T-helper 17 cell (primary cell): ENCODE measurements at regions not wholly inside any gene's neighbourhood (a gene's known extent, or its start where the extent isn't known, plus 50 kb on each side); places are given as distances from the start of the nearest gene placed in this dataset.

Experiments
- ATAC-seq: fragments of 150-1000 bp; cut with Tn5 transposase; 2 replicates; pipeline ENCODE4 v1.10.0; 2021; ENCODE audit warnings: mild to moderate bottlenecking, moderate library complexity
- DNase-seq, 3 donors: peaks; one replicate each; pipeline versions ENCODE4 v3.0.0 to v3.0.0-alpha.2; 2020 to 2021
- H3K9me3 ChIP-seq: one replicate; pipeline ENCODE4 v1.7.0; 2013; ENCODE audit warnings: low read length, mild to moderate bottlenecking; ENCODE audit not compliant: control insufficient read depth, poor library complexity, severe bottlenecking
- H3K27ac Mint-ChIP-seq: one replicate; pipeline ENCODE4 v1.8.0; 2022; ENCODE audit warnings: mild to moderate bottlenecking, moderate library complexity, mixed read lengths
- H3K27me3 Mint-ChIP-seq: one replicate; pipeline ENCODE4 v1.8.0; 2022; ENCODE audit warnings: mixed read lengths
- H3K36me3 Mint-ChIP-seq: one replicate; pipeline ENCODE4 v1.8.0; 2022; ENCODE audit warnings: low read depth, mixed read lengths
- H3K4me1 Mint-ChIP-seq: one replicate; pipeline ENCODE4 v1.8.0; 2022; ENCODE audit warnings: mild to moderate bottlenecking, mixed read lengths
- H3K4me3 Mint-ChIP-seq: one replicate; pipeline ENCODE4 v1.8.0; 2022; ENCODE audit warnings: mild to moderate bottlenecking, moderate library complexity, mixed read lengths

- Mint-ChIP-seq H3K27ac (no peak overlapping the region), H3K4me3 (no peak overlapping the region), H3K27me3 (peaks cover 45% of the 10 kb centered on the region), H3K4me1 (no peaks in the 10 kb centered on the region), H3K36me3 (no peaks in the 10 kb centered on the region)
- DNase-seq (no peak), ATAC-seq (no peak)
- no peaks in the 10 kb centered on the region for H3K9me3 ChIP-seq
Observed at GRCh38 chr22:49317369-49317768, 510.3 kb downstream of the BRD1 start.

DNA sequence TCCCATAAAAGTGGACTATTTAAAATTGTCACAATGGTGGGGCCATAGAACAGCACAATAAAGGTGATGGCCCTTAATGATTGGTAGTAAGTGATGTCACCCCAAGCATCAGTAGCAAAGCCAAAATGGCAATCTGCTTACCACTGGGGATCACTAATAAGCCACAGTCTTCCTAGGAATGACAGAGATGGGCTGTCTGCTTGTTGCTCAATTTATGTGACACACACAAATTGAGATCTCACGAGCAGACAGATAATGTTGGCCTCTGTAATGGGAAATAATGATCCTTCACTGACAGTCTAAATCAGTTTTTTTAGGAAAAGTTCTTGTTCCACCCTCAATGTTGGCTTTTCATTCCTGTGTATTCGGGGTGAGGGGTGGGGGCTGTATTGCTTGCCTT, 515.1 kb downstream of the BRD1 start:
- no peak overlapping the region for H3K27ac Mint-ChIP-seq
- DNase-seq, result no peak
- H3K36me3 Mint-ChIP-seq, result peaks cover 2% of the 10 kb centered on the region
- no peak overlapping the region for H3K4me3 Mint-ChIP-seq
- H3K27me3 Mint-ChIP-seq, result peaks cover 36% of the 10 kb centered on the region
- no peak for ATAC-seq
- H3K9me3 ChIP-seq, result no peaks in the 10 kb centered on the region
- peaks cover 5% of the 10 kb centered on the region for H3K4me1 Mint-ChIP-seq

DNA sequence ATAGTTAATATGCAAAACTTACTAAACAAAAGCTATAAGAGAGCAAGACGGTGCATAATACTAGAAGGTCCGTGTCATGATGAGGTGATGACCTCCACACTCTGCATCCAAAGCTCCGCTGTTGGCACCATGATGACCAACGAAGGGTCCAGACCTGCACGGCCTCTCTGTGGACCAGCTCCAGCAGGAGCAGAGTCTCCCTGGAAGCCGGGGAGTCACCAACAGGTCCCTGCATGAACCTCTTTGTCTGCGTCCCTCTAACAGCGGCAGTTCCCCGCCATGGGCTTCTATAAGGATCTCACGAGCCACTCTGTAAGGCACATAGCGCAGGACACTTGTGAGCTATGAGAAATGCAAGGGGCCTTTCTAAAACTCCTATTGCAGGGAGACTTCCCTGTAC, 517.3 kb downstream of the BRD1 start:
- Mint-ChIP-seq H3K36me3 (peaks cover 2% of the 10 kb centered on the region), H3K27me3 (peaks cover 54% of the 10 kb centered on the region), H3K27ac (no peak overlapping the region), H3K4me3 (no peak overlapping the region), H3K4me1 (peaks cover 7% of the 10 kb centered on the region)
- no peak for ATAC-seq
- H3K9me3 ChIP-seq, result no peaks in the 10 kb centered on the region
- DNase-seq, result no peak

DNA sequence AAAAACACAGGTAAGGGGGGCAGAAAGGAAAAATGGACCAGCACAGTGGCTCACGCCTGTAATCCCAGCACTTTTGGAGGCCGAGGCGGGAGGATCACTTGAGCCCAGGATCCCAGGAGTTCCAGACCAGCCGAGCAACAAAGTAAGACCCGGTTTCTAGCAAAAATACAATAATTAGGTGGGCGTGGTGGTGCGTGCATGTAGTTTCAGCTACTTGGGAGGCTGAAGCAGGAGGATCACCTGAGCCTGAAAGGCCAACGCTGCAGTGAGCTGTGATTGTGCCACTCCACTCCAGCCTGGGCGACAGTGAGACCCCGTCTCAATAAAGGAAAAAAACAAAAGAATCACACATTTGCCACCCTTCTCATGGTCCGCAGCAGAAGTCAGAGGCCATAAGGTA, 519.4 kb downstream of the BRD1 start:
- ATAC-seq, result no peak
- DNase-seq, result no peak

DNA sequence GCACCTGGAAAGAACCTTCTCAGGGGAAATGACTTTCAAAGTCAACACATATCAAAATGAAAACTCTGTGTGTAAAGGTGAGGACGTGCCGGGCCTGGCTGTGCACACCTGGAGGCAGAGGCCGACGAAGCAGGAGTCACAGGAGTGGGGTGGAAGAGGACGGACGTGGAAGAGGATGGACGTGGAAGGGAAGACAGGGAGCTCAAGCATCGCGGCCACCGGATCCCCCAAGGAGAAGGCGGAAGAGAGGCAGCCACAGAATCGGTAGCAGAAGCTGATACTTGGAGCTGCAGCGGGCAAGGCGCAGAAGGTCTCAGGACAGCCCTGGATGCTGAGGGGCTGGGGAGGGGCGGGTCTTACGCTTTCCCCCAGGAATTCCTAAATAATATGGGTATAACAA, 519.8 kb downstream of the BRD1 start:
- DNase-seq, result no peak
- Mint-ChIP-seq H3K4me3 (no peak overlapping the region), H3K27ac (peak overlapping the region; percentile 79), H3K4me1 (peaks cover 7% of the 10 kb centered on the region), H3K36me3 (peaks cover 2% of the 10 kb centered on the region), H3K27me3 (peaks cover 61% of the 10 kb centered on the region)
- no peak for ATAC-seq
- no peaks in the 10 kb centered on the region for H3K9me3 ChIP-seq

More for the DNA sequence above, 519.4 kb downstream of the BRD1 start:
- H3K36me3 Mint-ChIP-seq, result peaks cover 2% of the 10 kb centered on the region
- H3K4me1 Mint-ChIP-seq, result peaks cover 7% of the 10 kb centered on the region
- no peaks in the 10 kb centered on the region for H3K9me3 ChIP-seq
- peaks cover 61% of the 10 kb centered on the region for H3K27me3 Mint-ChIP-seq
- H3K27ac Mint-ChIP-seq, result no peak overlapping the region
- no peak overlapping the region for H3K4me3 Mint-ChIP-seq

- no peaks in the 10 kb centered on the region for H3K9me3 ChIP-seq
- H3K27me3 Mint-ChIP-seq, result peaks cover 65% of the 10 kb centered on the region
- DNase-seq, result no peak
- peaks cover 7% of the 10 kb centered on the region for H3K4me1 Mint-ChIP-seq
- peak overlapping the region; percentile 79 for H3K27ac Mint-ChIP-seq
- ATAC-seq, result no peak
- H3K36me3 Mint-ChIP-seq, result peaks cover 2% of the 10 kb centered on the region
- H3K4me3 Mint-ChIP-seq, result no peak overlapping the region
Observed at GRCh38 chr22:49307481-49307830, 520.2 kb downstream of the BRD1 start.

DNA sequence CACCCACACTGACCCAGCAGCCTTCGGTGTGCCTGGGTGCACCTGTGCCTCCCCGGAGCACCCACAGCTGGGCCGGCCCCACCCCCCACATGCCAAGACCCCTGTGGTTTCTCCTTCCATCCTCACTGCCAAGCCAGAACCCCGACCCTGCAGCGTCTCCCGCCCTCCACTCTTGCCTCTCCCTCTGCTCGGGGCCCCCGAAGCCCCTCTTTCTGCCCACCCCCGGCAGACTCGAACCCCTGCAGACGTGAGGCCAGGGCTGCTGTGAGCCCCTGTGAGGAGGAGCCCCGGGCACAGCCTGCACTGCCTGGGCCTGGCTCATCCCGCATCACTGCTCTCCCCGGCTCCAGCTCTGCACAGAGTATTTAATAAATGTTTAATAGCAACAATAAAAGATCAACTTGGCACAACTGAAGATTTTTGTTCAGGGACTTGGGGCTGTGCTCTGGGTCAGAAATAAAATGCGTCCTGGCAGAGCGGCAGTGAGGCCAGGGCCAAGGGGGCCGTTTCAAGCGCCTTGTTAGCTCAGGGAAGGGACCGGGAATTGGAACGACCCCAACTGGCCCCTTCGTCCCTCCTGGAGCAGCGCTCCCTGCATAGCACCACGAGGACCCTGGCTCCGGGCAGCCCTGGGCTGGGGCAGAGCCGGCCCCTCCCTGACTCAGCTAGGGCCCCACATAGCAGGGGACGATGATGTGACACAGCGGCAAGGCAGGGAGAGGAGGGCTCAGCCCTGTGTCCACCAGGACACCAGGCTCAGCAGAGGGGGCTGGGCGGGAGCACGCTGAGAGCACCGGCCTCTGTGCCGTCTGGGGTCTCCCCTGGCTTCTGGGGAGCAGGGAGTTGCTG, 520.8 kb downstream of the BRD1 start:
- ATAC-seq, result no peak
- Mint-ChIP-seq H3K4me3 (no peak overlapping the region), H3K36me3 (peaks cover 2% of the 10 kb centered on the region), H3K27me3 (peaks cover 68% of the 10 kb centered on the region), H3K4me1 (peaks cover 7% of the 10 kb centered on the region), H3K27ac (peak overlapping the region; percentile 79)
- H3K9me3 ChIP-seq, result no peaks in the 10 kb centered on the region
- no peak for DNase-seq

DNA sequence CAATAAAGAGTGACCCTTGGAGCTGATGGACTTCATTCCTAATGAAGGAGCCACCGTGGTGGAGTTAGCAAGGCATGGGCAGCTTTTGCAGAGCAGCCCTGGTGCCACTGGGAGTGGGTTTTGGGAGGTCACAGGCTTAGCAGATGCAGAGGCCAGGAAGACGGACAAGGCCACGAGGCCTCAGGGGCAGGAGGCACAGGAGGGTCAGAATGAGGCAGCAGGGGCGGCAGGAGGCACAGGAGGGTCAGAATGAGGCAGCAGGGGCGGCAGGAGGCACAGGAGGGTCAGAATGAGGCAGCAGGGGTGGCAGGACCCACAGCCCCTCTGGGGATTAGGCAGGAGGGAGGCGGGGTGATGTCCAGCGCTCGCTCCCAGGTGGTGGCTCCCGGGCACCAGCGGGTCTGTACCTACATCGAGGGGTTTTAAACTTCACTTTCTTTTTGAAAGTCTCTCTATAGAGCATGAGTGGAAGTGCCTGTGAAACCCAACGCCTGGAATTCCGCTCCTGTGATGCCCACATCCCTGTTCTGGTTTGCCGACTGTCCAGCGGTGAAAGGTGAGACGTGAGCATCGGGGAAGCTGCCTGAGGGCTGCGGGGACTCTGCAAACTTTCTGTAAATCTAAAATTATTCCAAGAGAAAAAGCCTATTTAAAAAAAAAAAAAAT, 521.6 kb downstream of the BRD1 start:
- Mint-ChIP-seq H3K27ac (no peak overlapping the region), H3K4me3 (no peak overlapping the region), H3K27me3 (peaks cover 66% of the 10 kb centered on the region), H3K36me3 (peaks cover 2% of the 10 kb centered on the region), H3K4me1 (peaks cover 7% of the 10 kb centered on the region)
- ATAC-seq (no peak), DNase-seq (no peak)
- H3K9me3 ChIP-seq, result no peaks in the 10 kb centered on the region

DNA sequence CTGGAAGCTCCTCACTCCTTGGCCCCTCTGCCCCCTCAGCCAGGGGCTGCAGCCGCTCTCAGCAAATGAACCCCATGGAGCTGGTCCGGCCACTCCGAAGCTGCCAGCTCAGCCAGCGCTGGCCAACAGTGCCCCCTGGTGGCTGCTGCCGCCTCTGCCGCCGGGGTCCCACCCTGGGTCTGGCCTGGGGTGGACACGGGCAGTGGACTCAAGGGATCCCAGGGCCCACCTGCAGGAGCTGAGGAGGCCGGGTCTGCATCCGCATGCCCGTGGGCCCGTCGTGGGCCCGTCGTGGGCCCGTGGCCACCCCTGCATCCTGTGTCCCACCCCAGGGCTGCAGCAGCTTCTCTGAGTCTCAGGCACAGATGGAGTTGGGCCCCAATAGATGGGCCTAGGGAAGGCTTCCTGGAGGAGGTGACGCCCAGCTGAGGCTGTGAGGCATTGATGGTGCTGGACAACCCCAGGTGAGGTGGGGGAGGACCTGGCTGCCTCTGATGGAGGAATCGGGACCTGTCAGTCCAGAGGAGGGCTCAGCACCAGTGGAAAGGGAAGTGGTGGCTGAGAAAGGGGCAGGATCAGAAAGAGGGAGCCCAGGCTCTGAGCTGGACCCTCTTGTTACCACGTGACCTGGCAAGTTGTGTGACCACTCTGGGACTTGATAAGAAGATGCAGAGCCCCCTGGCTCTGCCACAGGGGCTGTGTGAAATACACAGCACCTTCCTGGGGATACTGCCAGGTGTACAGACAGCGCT, 522.3 kb downstream of the BRD1 start:
- DNase-seq (peak; percentile 19 to 50 (median 43)), ATAC-seq (no peak)
- H3K9me3 ChIP-seq, result no peaks in the 10 kb centered on the region
- H3K4me1 Mint-ChIP-seq, result peaks cover 7% of the 10 kb centered on the region
- H3K4me3 Mint-ChIP-seq, result no peak overlapping the region
- H3K27me3 Mint-ChIP-seq, result peaks cover 62% of the 10 kb centered on the region
- H3K36me3 Mint-ChIP-seq, result peaks cover 2% of the 10 kb centered on the region
- no peak overlapping the region for H3K27ac Mint-ChIP-seq

DNA sequence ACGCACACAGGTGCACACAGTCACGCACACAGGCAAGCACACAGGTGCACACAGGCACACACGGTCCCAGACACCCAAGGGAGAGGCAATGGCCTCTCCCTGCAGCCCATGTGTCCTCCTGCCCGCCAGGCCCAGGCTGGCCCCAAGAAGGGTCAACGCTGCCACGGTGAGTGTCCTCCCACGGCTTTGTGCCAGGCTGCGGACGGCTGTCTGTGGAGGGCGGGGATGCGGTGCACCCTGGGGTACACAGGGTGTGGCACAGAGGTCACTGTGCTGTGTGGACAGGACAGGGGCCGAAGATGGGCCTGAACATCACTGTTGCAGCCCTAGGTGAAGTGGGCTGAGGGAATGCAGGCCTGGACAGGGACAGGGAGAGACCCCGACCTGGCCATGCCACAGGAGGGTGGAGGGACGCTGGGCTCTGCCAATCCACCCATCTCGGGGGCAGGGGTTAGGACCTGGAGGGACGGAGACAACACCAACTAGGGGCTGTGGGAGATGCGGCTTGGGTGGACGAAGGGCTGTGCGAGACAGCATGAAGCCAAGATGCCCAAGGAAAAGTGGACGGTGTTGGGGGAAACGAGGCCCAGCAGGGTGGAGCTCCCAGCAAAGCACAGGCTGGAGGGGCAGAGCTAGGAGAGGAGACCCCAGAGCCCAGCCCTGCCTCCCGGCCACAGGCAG, 523.8 kb downstream of the BRD1 start:
- Mint-ChIP-seq H3K27me3 (peaks cover 50% of the 10 kb centered on the region), H3K27ac (no peak overlapping the region), H3K36me3 (peaks cover 2% of the 10 kb centered on the region), H3K4me3 (no peak overlapping the region), H3K4me1 (peaks cover 5% of the 10 kb centered on the region)
- DNase-seq (no peak), ATAC-seq (no peak)
- no peaks in the 10 kb centered on the region for H3K9me3 ChIP-seq

GRCh38 chr22:49303061-49303735, 524.5 kb downstream of the BRD1 start:
- DNase-seq, result no peak
- H3K4me1 Mint-ChIP-seq, result peaks cover 2% of the 10 kb centered on the region
- no peak for ATAC-seq
- peaks cover 44% of the 10 kb centered on the region for H3K27me3 Mint-ChIP-seq
- H3K9me3 ChIP-seq, result no peaks in the 10 kb centered on the region
- no peak overlapping the region for H3K27ac Mint-ChIP-seq
- no peak overlapping the region for H3K4me3 Mint-ChIP-seq
- peaks cover 2% of the 10 kb centered on the region for H3K36me3 Mint-ChIP-seq

- no peaks in the 10 kb centered on the region for H3K9me3 ChIP-seq
- no peak for ATAC-seq
- no peaks in the 10 kb centered on the region for H3K36me3 Mint-ChIP-seq
- H3K4me1 Mint-ChIP-seq, result peaks cover 2% of the 10 kb centered on the region
- peaks cover 38% of the 10 kb centered on the region for H3K27me3 Mint-ChIP-seq
- no peak overlapping the region for H3K27ac Mint-ChIP-seq
- no peak overlapping the region for H3K4me3 Mint-ChIP-seq
- no peak for DNase-seq
Observed at GRCh38 chr22:49302530-49302929, 525.1 kb downstream of the BRD1 start.

- Mint-ChIP-seq H3K36me3 (no peaks in the 10 kb centered on the region), H3K27me3 (peaks cover 37% of the 10 kb centered on the region), H3K4me3 (no peak overlapping the region), H3K27ac (no peak overlapping the region), H3K4me1 (peaks cover 2% of the 10 kb centered on the region)
- H3K9me3 ChIP-seq, result no peaks in the 10 kb centered on the region
- DNase-seq, result no peak
- ATAC-seq, result no peak
Observed at GRCh38 chr22:49302150-49302460, 525.6 kb downstream of the BRD1 start.
